PC-9 (cell line): ENCODE measurements at regions not wholly inside any gene's neighbourhood (a gene's known extent, or its start where the extent isn't known, plus 50 kb on each side); places are given as distances from the start of the nearest gene placed in this dataset.

Source experiments
- CTCF ChIP-seq: fragments of 200-600 bp; sonication (generic); conservative IDR thresholded peaks from 2 replicates; pipeline ENCODE4 v1.6.1; 2017; ENCODE audit warnings: mixed run types, antibody characterized with exemption, mild to moderate bottlenecking, moderate library complexity
- EZH2 ChIP-seq: fragments of 200-600 bp; sonication (generic); IDR thresholded peaks from 2 replicates; pipeline ENCODE4 v1.8.0; 2017; ENCODE audit warnings: antibody characterized with exemption, low read depth

GRCh38 chr5:107320376-107320775 lies 350.4 kb downstream of the EFNA5 start:
- TF ChIP-seq CTCF (no peak), EZH2 (no peak)
